ENCODE measurements at regions not wholly inside any gene's neighbourhood (a gene's known extent, or its start where the extent isn't known, plus 50 kb on each side); places are given as distances from the start of the nearest gene placed in this dataset.

GRCh38 chr2:129847043-129847442, 132.4 kb upstream of the RAB6C start:
- DNase-seq (ENCODE audit: low read depth) = peak; percentile 27
- TF ChIP-seq CTCF (IDR thresholded peaks at IDR 0.05; ENCODE audit: insufficient read depth, low read depth, low read length, missing control alignments) = no peak
- no peak overlapping the region for H3K4me3 ChIP-seq (ENCODE audit: low read length)

GRCh38 chr2:129849559-129850160, 129.8 kb upstream of the RAB6C start:
- H3K4me3 ChIP-seq (ENCODE audit: low read length) = no peak overlapping the region
- DNase-seq (ENCODE audit: low read depth) = peak; percentile 74
- peak; percentile 62 for TF ChIP-seq CTCF (IDR thresholded peaks at IDR 0.05; ENCODE audit: insufficient read depth, low read depth, low read length, missing control alignments)

- no peak for TF ChIP-seq CTCF (IDR thresholded peaks at IDR 0.05; ENCODE audit: insufficient read depth, low read depth, low read length, missing control alignments)
- DNase-seq (ENCODE audit: low read depth) = peak; percentile 15
- H3K4me3 ChIP-seq (ENCODE audit: low read length) = no peak overlapping the region
Measured at GRCh38 chr2:129857200-129857599, 122.3 kb upstream of the RAB6C start.

- TF ChIP-seq CTCF (IDR thresholded peaks at IDR 0.05; ENCODE audit: insufficient read depth, low read depth, low read length, missing control alignments) = no peak
- no peak for DNase-seq (ENCODE audit: low read depth)
- H3K4me3 ChIP-seq (ENCODE audit: low read length) = no peak overlapping the region
Measured at GRCh38 chr2:129859175-129859574, 120.3 kb upstream of the RAB6C start.

GRCh38 chr2:129860088-129860487, 119.4 kb upstream of the RAB6C start:
- no peak overlapping the region for H3K4me3 ChIP-seq (ENCODE audit: low read length)
- DNase-seq (ENCODE audit: low read depth) = no peak
- no peak for TF ChIP-seq CTCF (IDR thresholded peaks at IDR 0.05; ENCODE audit: insufficient read depth, low read depth, low read length, missing control alignments)

GRCh38 chr2:129861666-129862288, 117.7 kb upstream of the RAB6C start:
- DNase-seq (ENCODE audit: low read depth) = no peak
- TF ChIP-seq CTCF (IDR thresholded peaks at IDR 0.05; ENCODE audit: insufficient read depth, low read depth, low read length, missing control alignments) = no peak
- no peak overlapping the region for H3K4me3 ChIP-seq (ENCODE audit: low read length)

GRCh38 chr2:129862668-129863067, 116.8 kb upstream of the RAB6C start:
- H3K4me3 ChIP-seq (ENCODE audit: low read length) = no peak overlapping the region
- no peak for TF ChIP-seq CTCF (IDR thresholded peaks at IDR 0.05; ENCODE audit: insufficient read depth, low read depth, low read length, missing control alignments)
- no peak for DNase-seq (ENCODE audit: low read depth)

Data from epithelial cell of esophagus (primary cell).